ENCODE measurements at regions not wholly inside any gene's neighbourhood (a gene's known extent, or its start where the extent isn't known, plus 50 kb on each side); places are given as distances from the start of the nearest gene placed in this dataset.

- H3K27ac ChIP-seq = no peak overlapping the region
- no peak for TF ChIP-seq CTCF (IDR thresholded peaks at IDR 0.05)
- no peak for TF ChIP-seq ZFX (IDR thresholded peaks at IDR 0.05; ENCODE audit: borderline replicate concordance)
Observed at GRCh38 chr1:102586022-102586421, 522.3 kb downstream of the COL11A1 start.

- no peak overlapping the region for H3K27ac ChIP-seq
- TF ChIP-seq CTCF (IDR thresholded peaks at IDR 0.05) (no peak), ZFX (IDR thresholded peaks at IDR 0.05; ENCODE audit: borderline replicate concordance) (no peak)
Observed at GRCh38 chr1:102580806-102581205, 527.5 kb downstream of the COL11A1 start.

- H3K27ac ChIP-seq = no peak overlapping the region
- TF ChIP-seq ZFX (IDR thresholded peaks at IDR 0.05; ENCODE audit: borderline replicate concordance) = no peak
- TF ChIP-seq CTCF (IDR thresholded peaks at IDR 0.05) = no peak
Observed at GRCh38 chr1:102578804-102579203, 529.5 kb downstream of the COL11A1 start.

- no peak for TF ChIP-seq ZFX (IDR thresholded peaks at IDR 0.05; ENCODE audit: borderline replicate concordance)
- TF ChIP-seq CTCF (IDR thresholded peaks at IDR 0.05) = no peak
Observed at GRCh38 chr1:102572637-102573036, 535.7 kb downstream of the COL11A1 start.

GRCh38 chr1:102566182-102566581 is 542.1 kb downstream of the COL11A1 start:
- TF ChIP-seq ZFX (IDR thresholded peaks at IDR 0.05; ENCODE audit: borderline replicate concordance) = no peak
- TF ChIP-seq CTCF (IDR thresholded peaks at IDR 0.05) = peak; percentile 23
- no peak overlapping the region for H3K27ac ChIP-seq

More at GRCh38 chr1:102572637-102573036, 535.7 kb downstream of the COL11A1 start:
- H3K27ac ChIP-seq = no peak overlapping the region

- H3K27ac ChIP-seq = no peak overlapping the region
- TF ChIP-seq CTCF (IDR thresholded peaks at IDR 0.05) = no peak
- no peak for TF ChIP-seq ZFX (IDR thresholded peaks at IDR 0.05; ENCODE audit: borderline replicate concordance)
Observed at GRCh38 chr1:102562380-102562779, 545.9 kb downstream of the COL11A1 start.

GRCh38 chr1:102550729-102551384 is 554.1 kb upstream of the OLFM3 start:
- TF ChIP-seq ZFX (IDR thresholded peaks at IDR 0.05; ENCODE audit: borderline replicate concordance) (no peak), CTCF (IDR thresholded peaks at IDR 0.05) (peak; percentile 60)
- no peak overlapping the region for H3K27ac ChIP-seq
